A673 (cell line): ENCODE measurements at regions not wholly inside any gene's neighbourhood (a gene's known extent, or its start where the extent isn't known, plus 50 kb on each side); places are given as distances from the start of the nearest gene placed in this dataset.

Experiments
- EZH2 ChIP-seq: fragments of 200-600 bp; sonication (generic); IDR thresholded peaks from 2 replicates; pipeline ENCODE4 v1.6.1; 2017; ENCODE audit warnings: borderline replicate concordance, low read depth, mild to moderate bottlenecking, mixed read lengths, antibody characterized with exemption, low read length; ENCODE audit not compliant: poor library complexity, severe bottlenecking
- TF ChIP-seq, protein P1 (sequence below): fragments of 300-800, 200-600 bp; sonication (generic); conservative IDR thresholded peaks from 2 replicates; pipeline ENCODE4 v1.5.1; 2017; ENCODE audit warnings: low read depth, mild to moderate bottlenecking, antibody characterized with exemption, low read length, moderate library complexity, mixed read lengths

DNA sequence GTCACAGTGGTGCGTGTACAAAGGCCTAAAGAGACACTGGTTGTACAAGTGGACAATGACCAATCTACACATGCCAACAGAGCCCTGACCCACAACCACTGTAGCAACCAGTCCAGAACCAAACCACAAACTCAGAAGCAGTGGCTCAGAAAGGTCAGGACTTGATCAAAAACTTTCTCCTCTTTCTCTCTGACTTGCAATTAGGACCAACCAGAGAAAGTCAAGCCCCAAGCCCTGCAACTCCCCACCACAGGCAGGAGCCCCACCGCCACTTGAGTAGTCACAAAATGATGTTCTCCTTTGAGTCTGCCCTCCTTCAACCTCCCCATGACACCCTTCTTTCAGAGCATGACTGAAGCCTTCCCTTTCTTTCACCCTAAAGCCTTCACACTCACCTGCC, 291.8 kb downstream of the CDH10 start:
- TF ChIP-seq EZH2 = no peak
- TF ChIP-seq, protein P1, sequence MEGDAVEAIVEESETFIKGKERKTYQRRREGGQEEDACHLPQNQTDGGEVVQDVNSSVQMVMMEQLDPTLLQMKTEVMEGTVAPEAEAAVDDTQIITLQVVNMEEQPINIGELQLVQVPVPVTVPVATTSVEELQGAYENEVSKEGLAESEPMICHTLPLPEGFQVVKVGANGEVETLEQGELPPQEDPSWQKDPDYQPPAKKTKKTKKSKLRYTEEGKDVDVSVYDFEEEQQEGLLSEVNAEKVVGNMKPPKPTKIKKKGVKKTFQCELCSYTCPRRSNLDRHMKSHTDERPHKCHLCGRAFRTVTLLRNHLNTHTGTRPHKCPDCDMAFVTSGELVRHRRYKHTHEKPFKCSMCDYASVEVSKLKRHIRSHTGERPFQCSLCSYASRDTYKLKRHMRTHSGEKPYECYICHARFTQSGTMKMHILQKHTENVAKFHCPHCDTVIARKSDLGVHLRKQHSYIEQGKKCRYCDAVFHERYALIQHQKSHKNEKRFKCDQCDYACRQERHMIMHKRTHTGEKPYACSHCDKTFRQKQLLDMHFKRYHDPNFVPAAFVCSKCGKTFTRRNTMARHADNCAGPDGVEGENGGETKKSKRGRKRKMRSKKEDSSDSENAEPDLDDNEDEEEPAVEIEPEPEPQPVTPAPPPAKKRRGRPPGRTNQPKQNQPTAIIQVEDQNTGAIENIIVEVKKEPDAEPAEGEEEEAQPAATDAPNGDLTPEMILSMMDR = no peak
